H1 (cell line): ENCODE measurements at regions not wholly inside any gene's neighbourhood (a gene's known extent, or its start where the extent isn't known, plus 50 kb on each side); places are given as distances from the start of the nearest gene placed in this dataset.

Source experiments
- CTCF ChIA-PET: fragments of 300-600 bp; sonication (Branson Sonifier 250); formaldehyde crosslinking; loops from one replicate; lab custom pipeline; 2021; ENCODE audit not compliant: partially characterized antibody; lab: Charles Lee
- POLR2A ChIA-PET: fragments of 300-600 bp; sonication (Branson Sonifier 250); formaldehyde crosslinking; loops from one replicate; lab custom pipeline; 2021; ENCODE audit warnings: inconsistent platforms; ENCODE audit not compliant: partially characterized antibody; lab: Charles Lee
- DNase-seq, 2 experiments: peaks; one replicate each; pipeline versions ENCODE4 v3.0.0 to v3.0.0-alpha.2; 2010 to 2022; ENCODE audit warnings: low spot score in 2 of 2, low read depth in 1 of 2, mixed read lengths in 1 of 2
- FAIRE-seq: peaks from 2 replicates; lab custom pipeline; 2011; peaks lifted over from hg19 to GRCh38; lab: Jason Lieb, UNC
- H2AFZ ChIP-seq: 2 replicates; pipeline ENCODE4 v1.8.1; 2012; ENCODE audit warnings: low read length, inconsistent platforms
- H2AK5ac ChIP-seq: 2 replicates; pipeline ENCODE4 v1.6.1; 2013; ENCODE audit warnings: low read depth, low read length
- H2BK120ac ChIP-seq: replicated peaks from 2 replicates; pipeline ENCODE3; 2013; ENCODE audit warnings: low read depth, low read length, inconsistent platforms
- H2BK12ac ChIP-seq: 2 replicates; pipeline ENCODE4 v1.6.1; 2013; ENCODE audit warnings: low read depth, low read length
- H2BK15ac ChIP-seq: 2 replicates; pipeline ENCODE4 v1.6.1; 2013; ENCODE audit warnings: low read length
- H2BK20ac ChIP-seq: 2 replicates; pipeline ENCODE4 v1.6.1; 2013; ENCODE audit warnings: low read length
- H2BK5ac ChIP-seq: 2 replicates; pipeline ENCODE4 v1.6.1; 2013; ENCODE audit warnings: low read depth, low read length
- H3K14ac ChIP-seq: 2 replicates; pipeline ENCODE4 v1.6.1; 2013; ENCODE audit warnings: inconsistent platforms; ENCODE audit not compliant: insufficient read length
- H3K18ac ChIP-seq: 2 replicates; pipeline ENCODE4 v1.6.1; 2013; ENCODE audit warnings: low read length; ENCODE audit errors: extremely low read depth
- H3K23ac ChIP-seq: 2 replicates; pipeline ENCODE4 v1.6.1; 2013; ENCODE audit warnings: inconsistent platforms; ENCODE audit not compliant: insufficient read length
- H3K23me2 ChIP-seq: 2 replicates; pipeline ENCODE4 v1.6.1; 2013; ENCODE audit warnings: low read depth, low read length
- H3K27ac ChIP-seq: 2 replicates; pipeline ENCODE4 v1.6.1; 2011; ENCODE audit warnings: low read depth, low read length, inconsistent platforms
- H3K27me3 ChIP-seq, 4 experiments: replicated peaks in 1 of 4; 1 replicate in 1 of 4; 2 replicates in 3 of 4; pipeline versions ENCODE4 v1.6.1 to v1.8.1; 2011 to 2013; ENCODE audit warnings: low read length in 3 of 4, mild to moderate bottlenecking in 3 of 4, inconsistent platforms in 2 of 4, mixed read lengths in 2 of 4, moderate library complexity in 1 of 4; ENCODE audit not compliant: control insufficient read depth in 3 of 4, insufficient read depth in 3 of 4; ENCODE audit errors: extremely low read depth in 1 of 4
- H3K36me3 ChIP-seq, 4 experiments: 2 replicates each; pipeline versions ENCODE4 v1.6.1 to v1.8.1; 2011 to 2013; ENCODE audit warnings: mild to moderate bottlenecking in 4 of 4, low read length in 3 of 4, moderate library complexity in 2 of 4, control low read depth in 1 of 4, inconsistent platforms in 1 of 4; ENCODE audit not compliant: insufficient read depth in 4 of 4, control insufficient read depth in 2 of 4
- H3K4ac ChIP-seq: replicated peaks from 2 replicates; pipeline ENCODE3; 2013; ENCODE audit warnings: low read length, low read depth, mixed read lengths, inconsistent platforms; ENCODE audit not compliant: insufficient read length
- H3K4me1 ChIP-seq, 4 experiments: replicated peaks in 1 of 4; 1 replicate in 1 of 4; 2 replicates in 3 of 4; pipeline versions ENCODE4 v1.6.1 to v1.8.1; 2011 to 2013; ENCODE audit warnings: low read length in 3 of 4, inconsistent platforms in 2 of 4, mixed read lengths in 1 of 4; ENCODE audit not compliant: insufficient read depth in 4 of 4, control insufficient read depth in 3 of 4
- H3K4me2 ChIP-seq, 2 experiments: 2 replicates each; pipeline versions ENCODE4 v1.6.1 to v1.8.1; 2011 to 2013; ENCODE audit warnings: low read depth in 2 of 2, low read length in 2 of 2, control low read depth in 1 of 2, inconsistent platforms in 1 of 2, mild to moderate bottlenecking in 1 of 2; ENCODE audit not compliant: insufficient read depth in 1 of 2
- H3K4me3 ChIP-seq, 4 experiments: fragments of 200-600, 300-600 bp in 1 of 4; sonication (generic), shearing (Covaris generic), sonication (Bioruptor Twin) in 1 of 4; 2 replicates each; pipeline versions ENCODE4 v1.5.1 to v1.8.1; 2011 to 2016; ENCODE audit warnings: low read length in 4 of 4, low read depth in 3 of 4, control low read depth in 2 of 4, inconsistent platforms in 2 of 4, mild to moderate bottlenecking in 2 of 4, mixed read lengths in 1 of 4, moderate library complexity in 1 of 4; ENCODE audit not compliant: insufficient read depth in 2 of 4; ENCODE audit errors: extremely low read depth in 1 of 4
- H3K56ac ChIP-seq: replicated peaks from 2 replicates; pipeline ENCODE3; 2013; ENCODE audit warnings: low read depth, mild to moderate bottlenecking, mixed read lengths, low read length, inconsistent platforms; ENCODE audit not compliant: insufficient read length
- H3K79me1 ChIP-seq: 2 replicates; pipeline ENCODE4 v1.6.1; 2013; ENCODE audit warnings: low read depth, low read length, control low read depth
- H3K79me2 ChIP-seq, 2 experiments: 2 replicates each; pipeline versions ENCODE4 v1.6.1 to v1.8.1; 2012 to 2013; ENCODE audit warnings: low read length in 2 of 2, mild to moderate bottlenecking in 2 of 2, inconsistent platforms in 1 of 2; ENCODE audit not compliant: insufficient read depth in 2 of 2, control insufficient read depth in 1 of 2
- H3K9ac ChIP-seq, 4 experiments: replicated peaks in 1 of 4; 1 replicate in 1 of 4; 2 replicates in 3 of 4; pipeline versions ENCODE4 v1.6.1 to v1.8.1; 2011 to 2013; ENCODE audit warnings: low read depth in 3 of 4, low read length in 3 of 4, control low read depth in 2 of 4, mild to moderate bottlenecking in 2 of 4, moderate library complexity in 2 of 4, inconsistent platforms in 1 of 4; ENCODE audit errors: extremely low read depth in 1 of 4
- H3K9me3 ChIP-seq, 2 experiments: 2 replicates each; pipeline versions ENCODE4 v1.6.1 to v1.8.1; 2012 to 2013; ENCODE audit warnings: mild to moderate bottlenecking in 2 of 2, moderate library complexity in 2 of 2, control low read depth in 1 of 2, inconsistent platforms in 1 of 2, low read depth in 1 of 2, low read length in 1 of 2, mixed read lengths in 1 of 2; ENCODE audit not compliant: insufficient read depth in 2 of 2
- H4K20me1 ChIP-seq, 2 experiments: replicated peaks in 1 of 2; 2 replicates each; pipeline versions ENCODE3 to v1.8.1; 2011 to 2013; ENCODE audit warnings: inconsistent platforms in 2 of 2, low read length in 2 of 2, mild to moderate bottlenecking in 1 of 2; ENCODE audit not compliant: insufficient read depth in 2 of 2, control insufficient read depth in 1 of 2
- H4K5ac ChIP-seq: 2 replicates; pipeline ENCODE4 v1.6.1; 2013; ENCODE audit warnings: low read length, low read depth, mixed read lengths, inconsistent platforms; ENCODE audit not compliant: insufficient read length
- H4K8ac ChIP-seq: 2 replicates; pipeline ENCODE4 v1.8.0; 2013; ENCODE audit warnings: mild to moderate bottlenecking, moderate library complexity, low read length, inconsistent platforms; ENCODE audit not compliant: insufficient read depth; ENCODE audit errors: extremely low read depth
- H4K91ac ChIP-seq: replicated peaks from 2 replicates; pipeline ENCODE3; 2013; ENCODE audit warnings: low read length, mixed read lengths, inconsistent platforms; ENCODE audit not compliant: insufficient read length
- ATF2 ChIP-seq: IDR thresholded peaks from 2 replicates; pipeline ENCODE4 v1.6.1; 2012; ENCODE audit warnings: low read length, inconsistent platforms
- ATF3 ChIP-seq: IDR thresholded peaks from 2 replicates; pipeline ENCODE4 v1.6.1; 2011; ENCODE audit warnings: low read depth, mild to moderate bottlenecking, low read length; ENCODE audit not compliant: insufficient read depth
- CTCF ChIP-seq, 3 experiments: IDR thresholded peaks; 1 replicate in 2 of 3; 2 replicates in 1 of 3; pipeline versions ENCODE4 v1.5.1 to v1.6.1; 2011; ENCODE audit warnings: low read length in 3 of 3, mild to moderate bottlenecking in 3 of 3, inconsistent platforms in 2 of 3, low read depth in 1 of 3, moderate library complexity in 1 of 3; ENCODE audit not compliant: insufficient read depth in 1 of 3; ENCODE audit errors: control extremely low read depth in 1 of 3
- FOSL1 ChIP-seq: IDR thresholded peaks from 2 replicates; pipeline ENCODE4 v1.6.1; 2011; ENCODE audit warnings: mild to moderate bottlenecking, low read depth, low read length, moderate library complexity; ENCODE audit not compliant: insufficient read depth
- HDAC6 ChIP-seq: IDR thresholded peaks from one replicate; pipeline ENCODE4 v1.7.1; 2012; ENCODE audit warnings: low read depth, mild to moderate bottlenecking, inconsistent platforms, low read length, moderate library complexity
- SIRT6 ChIP-seq: IDR thresholded peaks from one replicate; pipeline ENCODE4 v1.7.1; 2012; ENCODE audit warnings: low read length, inconsistent platforms
- TBP ChIP-seq: IDR thresholded peaks from 2 replicates; pipeline ENCODE4 v1.6.1; 2011; ENCODE audit warnings: low read depth, low read length, improper control_type of control experiment
- TCF12 ChIP-seq: IDR thresholded peaks from 2 replicates; pipeline ENCODE4 v1.6.1; 2011; ENCODE audit warnings: low read depth, mild to moderate bottlenecking, low read length
- YY1 ChIP-seq: IDR thresholded peaks from 2 replicates; pipeline ENCODE4 v1.6.1; 2011; ENCODE audit warnings: low read depth, mild to moderate bottlenecking, low read length
- WGBS, 2 experiments: shearing (Covaris generic) in 1 of 2; methylation state at CpG; one replicate each; pipeline versions ENCODE4 v1.1.6 to v1.1.7; 2013 to 2015; ENCODE audit warnings: low lambda C conversion rate in 2 of 2, mixed read lengths in 2 of 2, inconsistent platforms in 1 of 2, low coverage in 1 of 2, missing lambda C conversion rate in 1 of 2; ENCODE audit not compliant: insufficient replicate concordance in 2 of 2, insufficient coverage in 1 of 2, insufficient read length in 1 of 2; ENCODE audit errors: extremely low coverage in 1 of 2, missing lambda C conversion rate in 1 of 2; 5-methylcytosine and 5-hydroxymethylcytosine counted together

- no peak overlapping the region for H2AFZ ChIP-seq
- no peak overlapping the region for H2BK120ac ChIP-seq
- 86% methylated on average over 3 of the region's 3 CpGs; no CpG with 5 or more reads in 1 of the 2 experiments for WGBS, 2 experiments
- H3K4me3 ChIP-seq: no peak overlapping the region
- no peaks in the 10 kb centered on the region for H3K79me2 ChIP-seq
- no peak overlapping the region for H4K8ac ChIP-seq
- no peaks in the 10 kb centered on the region for H3K36me3 ChIP-seq
- no peak overlapping the region for H4K91ac ChIP-seq
- no peak overlapping the region for H2AK5ac ChIP-seq
- no peak overlapping the region for H4K5ac ChIP-seq
- H4K20me1 ChIP-seq: no peaks in the 10 kb centered on the region
- H3K9me3 ChIP-seq: no peaks in the 10 kb centered on the region
- H3K27me3 ChIP-seq: no peaks in the 10 kb centered on the region
- no peak overlapping the region for H2BK20ac ChIP-seq
- H3K4me2 ChIP-seq: no peak overlapping the region
- no peaks in the 10 kb centered on the region for H3K79me1 ChIP-seq
- no peak overlapping the region for H3K56ac ChIP-seq
- H3K4me1 ChIP-seq: no peaks in the 10 kb centered on the region
- H2BK5ac ChIP-seq: no peak overlapping the region
- no peak overlapping the region for H2BK15ac ChIP-seq
- H3K18ac ChIP-seq: no peak overlapping the region
- H3K4ac ChIP-seq: no peak overlapping the region
- no peaks in the 10 kb centered on the region for H3K23me2 ChIP-seq
- H3K14ac ChIP-seq: no peak overlapping the region
- H3K27ac ChIP-seq: no peak overlapping the region
- DNase-seq: no peak
- FAIRE-seq: no peak
- CTCF ChIA-PET: no interaction called here
- H3K9ac ChIP-seq: no peak overlapping the region
- no peak overlapping the region for H3K23ac ChIP-seq
- H2BK12ac ChIP-seq: no peak overlapping the region
- POLR2A ChIA-PET: no interaction called here
- TF ChIP-seq CTCF (IDR thresholded peaks at IDR 0.05; ENCODE audit: control extremely low read depth in 1 of 3, insufficient read depth in 1 of 3, low read depth in 1 of 3, low read length in 3 of 3) (no peak), ATF3 (no peak), ATF2 (no peak), HDAC6 (no peak), YY1 (no peak), TCF12 (no peak), TBP (no peak), FOSL1 (no peak), SIRT6 (no peak)
These were observed 249.1 kb upstream of the STS start for GRCh38 chrX:6898371-6898770.
